Neural crest cell (in vitro differentiated cells): ENCODE measurements at regions not wholly inside any gene's neighbourhood (a gene's known extent, or its start where the extent isn't known, plus 50 kb on each side); places are given as distances from the start of the nearest gene placed in this dataset.

Source experiments
- DNase-seq: peaks from one replicate; pipeline ENCODE4 v3.0.0; 2021; ENCODE audit warnings: low read depth, mixed read lengths, low spot score
- H3K27ac Mint-ChIP-seq: one replicate; pipeline ENCODE4 v1.8.0; 2021; ENCODE audit warnings: mild to moderate bottlenecking, mixed read lengths; ENCODE audit not compliant: unreplicated experiment
- H3K27me3 Mint-ChIP-seq: 2 replicates; pipeline ENCODE4 v1.8.0; 2021; ENCODE audit warnings: low read depth, mild to moderate bottlenecking, mixed read lengths
- H3K36me3 Mint-ChIP-seq: 2 replicates; pipeline ENCODE4 v1.8.0; 2021; ENCODE audit warnings: low read depth, mild to moderate bottlenecking, mixed read lengths
- H3K4me1 Mint-ChIP-seq: 2 replicates; pipeline ENCODE4 v1.8.0; 2021; ENCODE audit warnings: mixed read lengths
- H3K4me3 Mint-ChIP-seq: one replicate; pipeline ENCODE4 v1.8.0; 2021; ENCODE audit warnings: mild to moderate bottlenecking, mixed read lengths
- H3K9me3 Mint-ChIP-seq: 2 replicates; pipeline ENCODE4 v1.8.0; 2021; ENCODE audit warnings: mixed read lengths
- CTCF ChIP-seq: fragments of 200-600 bp; sonication (generic); conservative IDR thresholded peaks from 2 replicates; pipeline ENCODE4 v1.5.0; 2021; ENCODE audit warnings: antibody characterized with exemption, mild to moderate bottlenecking

- no peak for TF ChIP-seq CTCF
- Mint-ChIP-seq H3K9me3 (peaks cover 2% of the 10 kb centered on the region), H3K27me3 (no peaks in the 10 kb centered on the region), H3K27ac (no peak overlapping the region), H3K4me3 (no peak overlapping the region), H3K4me1 (peaks cover 11% of the 10 kb centered on the region), H3K36me3 (peaks cover 2% of the 10 kb centered on the region)
- no peak for DNase-seq
Measured at GRCh38 chr4:35525192-35525978, 718.9 kb downstream of the ARAP2 start.

GRCh38 chr4:35526456-35526855 lies 717.9 kb downstream of the ARAP2 start:
- H3K9me3 Mint-ChIP-seq, result peaks cover 2% of the 10 kb centered on the region

GRCh38 chr4:35534962-35535361 lies 709.4 kb downstream of the ARAP2 start:
- TF ChIP-seq CTCF, result no peak
- Mint-ChIP-seq H3K27ac (no peak overlapping the region), H3K4me3 (no peak overlapping the region)

More at GRCh38 chr4:35526456-35526855, 717.9 kb downstream of the ARAP2 start:
- Mint-ChIP-seq H3K27ac (no peak overlapping the region), H3K36me3 (peaks cover 2% of the 10 kb centered on the region), H3K4me3 (no peak overlapping the region), H3K4me1 (peaks cover 6% of the 10 kb centered on the region), H3K27me3 (no peaks in the 10 kb centered on the region)
- TF ChIP-seq CTCF, result no peak
- no peak for DNase-seq

GRCh38 chr4:35538807-35539206 lies 705.5 kb downstream of the ARAP2 start:
- Mint-ChIP-seq H3K9me3 (no peaks in the 10 kb centered on the region), H3K4me3 (no peak overlapping the region), H3K27ac (no peak overlapping the region), H3K36me3 (no peaks in the 10 kb centered on the region), H3K4me1 (no peaks in the 10 kb centered on the region), H3K27me3 (no peaks in the 10 kb centered on the region)
- no peak for DNase-seq
- TF ChIP-seq CTCF, result no peak

More at GRCh38 chr4:35534962-35535361, 709.4 kb downstream of the ARAP2 start:
- Mint-ChIP-seq H3K4me1 (no peaks in the 10 kb centered on the region), H3K9me3 (peaks cover 5% of the 10 kb centered on the region), H3K27me3 (no peaks in the 10 kb centered on the region), H3K36me3 (peaks cover 2% of the 10 kb centered on the region)
- no peak for DNase-seq

- no peaks in the 10 kb centered on the region for H3K9me3 Mint-ChIP-seq
- H3K27me3 Mint-ChIP-seq, result no peaks in the 10 kb centered on the region
- TF ChIP-seq CTCF, result no peak
- H3K36me3 Mint-ChIP-seq, result no peaks in the 10 kb centered on the region
- no peak overlapping the region for H3K27ac Mint-ChIP-seq
- DNase-seq, result no peak
- no peaks in the 10 kb centered on the region for H3K4me1 Mint-ChIP-seq
- H3K4me3 Mint-ChIP-seq, result no peak overlapping the region
Measured at GRCh38 chr4:35539404-35540055, 704.8 kb downstream of the ARAP2 start.
